H9 (cell line): ENCODE measurements at regions not wholly inside any gene's neighbourhood (a gene's known extent, or its start where the extent isn't known, plus 50 kb on each side); places are given as distances from the start of the nearest gene placed in this dataset.

Experiments
- DNase-seq: peaks from one replicate; pipeline ENCODE4 v3.0.0-alpha.2; 2017
- H2AFZ ChIP-seq: one replicate; pipeline ENCODE4 v1.6.1; 2013; ENCODE audit warnings: mild to moderate bottlenecking, low read length, control low read depth, moderate library complexity
- H2AK5ac ChIP-seq: 2 replicates; pipeline ENCODE4 v1.6.1; 2013; ENCODE audit warnings: low read length, control low read depth, mixed read lengths; ENCODE audit not compliant: insufficient read length
- H2BK120ac ChIP-seq: one replicate; pipeline ENCODE4 v1.6.1; 2013; ENCODE audit warnings: low read depth, mild to moderate bottlenecking, low read length, control low read depth, inconsistent platforms; ENCODE audit not compliant: poor library complexity, severe bottlenecking
- H2BK12ac ChIP-seq: 2 replicates; pipeline ENCODE4 v1.6.1; 2013; ENCODE audit warnings: low read length, control low read depth, mixed read lengths, low read depth; ENCODE audit not compliant: insufficient read length
- H2BK15ac ChIP-seq: 2 replicates; pipeline ENCODE4 v1.6.1; 2013; ENCODE audit warnings: low read depth, low read length, control low read depth
- H2BK20ac ChIP-seq: one replicate; pipeline ENCODE4 v1.6.1; 2013; ENCODE audit warnings: low read depth, mild to moderate bottlenecking, low read length, control low read depth, inconsistent platforms; ENCODE audit not compliant: poor library complexity, severe bottlenecking
- H2BK5ac ChIP-seq: 2 replicates; pipeline ENCODE4 v1.6.1; 2013; ENCODE audit warnings: low read length, control low read depth, mixed read lengths; ENCODE audit not compliant: insufficient read length
- H3K14ac ChIP-seq: 2 replicates; pipeline ENCODE4 v1.6.1; 2013; ENCODE audit warnings: low read length, control low read depth; ENCODE audit not compliant: insufficient read depth
- H3K18ac ChIP-seq: 2 replicates; pipeline ENCODE4 v1.6.1; 2013; ENCODE audit warnings: low read depth, mild to moderate bottlenecking, mixed read lengths, low read length, control low read depth; ENCODE audit not compliant: insufficient read length
- H3K23ac ChIP-seq: 2 replicates; pipeline ENCODE4 v1.6.1; 2013; ENCODE audit warnings: low read length, control low read depth, mixed read lengths, low read depth; ENCODE audit not compliant: insufficient read length
- H3K23me2 ChIP-seq: 2 replicates; pipeline ENCODE4 v1.6.1; 2013; ENCODE audit warnings: low read depth, mild to moderate bottlenecking, mixed read lengths, low read length, control low read depth; ENCODE audit not compliant: insufficient read length, poor library complexity, severe bottlenecking
- H3K27ac ChIP-seq: 2 replicates; pipeline ENCODE4 v1.5.1; 2013; ENCODE audit warnings: low read length, control low read depth, mixed read lengths, low read depth; ENCODE audit not compliant: insufficient read length
- H3K27me3 ChIP-seq: 2 replicates; pipeline ENCODE4 v1.6.1; 2013; ENCODE audit warnings: low read length, control low read depth, inconsistent platforms; ENCODE audit not compliant: insufficient read depth
- H3K4ac ChIP-seq: 2 replicates; pipeline ENCODE4 v1.6.1; 2013; ENCODE audit warnings: low read depth, mild to moderate bottlenecking, control low read depth, inconsistent platforms, low read length, moderate library complexity
- H3K4me1 ChIP-seq: 2 replicates; pipeline ENCODE4 v1.6.1; 2013; ENCODE audit warnings: low read length, control low read depth, inconsistent platforms; ENCODE audit not compliant: insufficient read depth
- H3K4me2 ChIP-seq: 2 replicates; pipeline ENCODE4 v1.6.1; 2013; ENCODE audit warnings: low read length, control low read depth, mixed read lengths; ENCODE audit not compliant: insufficient read length, insufficient read depth
- H3K56ac ChIP-seq: 2 replicates; pipeline ENCODE4 v1.6.1; 2013; ENCODE audit warnings: low read depth, mild to moderate bottlenecking, mixed read lengths, low read length, control low read depth; ENCODE audit not compliant: insufficient read length
- H3K79me1 ChIP-seq: 2 replicates; pipeline ENCODE4 v1.6.1; 2013; ENCODE audit warnings: low read depth, mild to moderate bottlenecking, moderate library complexity, low read length, control low read depth, inconsistent platforms; ENCODE audit not compliant: insufficient read depth, poor library complexity, severe bottlenecking
- H3K79me2 ChIP-seq: 2 replicates; pipeline ENCODE4 v1.6.1; 2013; ENCODE audit warnings: low read length, control low read depth, inconsistent platforms; ENCODE audit not compliant: insufficient read depth
- H3K9ac ChIP-seq: 2 replicates; pipeline ENCODE4 v1.6.1; 2013; ENCODE audit warnings: low read length, control low read depth, mixed read lengths; ENCODE audit not compliant: insufficient read length; ENCODE audit errors: extremely low read depth
- H3K9me3 ChIP-seq: one replicate; pipeline ENCODE4 v1.6.1; 2013; ENCODE audit warnings: low read depth, low read length, inconsistent platforms; ENCODE audit not compliant: control insufficient read depth
- H3T11ph ChIP-seq: one replicate; pipeline ENCODE4 v1.6.1; 2013; ENCODE audit warnings: mild to moderate bottlenecking, low read length, control low read depth, inconsistent platforms
- H4K20me1 ChIP-seq: one replicate; pipeline ENCODE4 v1.6.1; 2013; ENCODE audit not compliant: control insufficient read depth, insufficient read length, insufficient read depth
- H4K5ac ChIP-seq: 2 replicates; pipeline ENCODE4 v1.6.1; 2013; ENCODE audit warnings: low read depth, mild to moderate bottlenecking, mixed read lengths, low read length, control low read depth; ENCODE audit not compliant: insufficient read length
- H4K8ac ChIP-seq: replicated peaks from 2 replicates; pipeline ENCODE4 v1.6.1; 2013; ENCODE audit warnings: low read length, control low read depth, mixed read lengths, low read depth; ENCODE audit not compliant: insufficient read length
- H4K91ac ChIP-seq: 2 replicates; pipeline ENCODE4 v1.6.1; 2013; ENCODE audit warnings: low read depth, mild to moderate bottlenecking, moderate library complexity, mixed read lengths, low read length, control low read depth; ENCODE audit not compliant: insufficient read length
- H3K27ac Mint-ChIP-seq, 3 experiments: 2 replicates in 2 of 3; 3 replicates in 1 of 3; pipeline ENCODE4 v1.8.0; 2020 to 2021; ENCODE audit warnings: mixed read lengths in 3 of 3, mild to moderate bottlenecking in 1 of 3, moderate library complexity in 1 of 3
- H3K27me3 Mint-ChIP-seq: 2 replicates; pipeline ENCODE4 v1.8.0; 2021; ENCODE audit warnings: low read depth, mild to moderate bottlenecking, moderate library complexity, mixed read lengths
- H3K36me3 Mint-ChIP-seq, 3 experiments: 2 replicates in 2 of 3; 3 replicates in 1 of 3; pipeline ENCODE4 v1.8.0; 2020 to 2021; ENCODE audit warnings: low read depth in 3 of 3, mixed read lengths in 3 of 3; ENCODE audit not compliant: insufficient read depth in 1 of 3
- H3K4me1 Mint-ChIP-seq, 2 experiments: 2 replicates each; pipeline ENCODE4 v1.8.0; 2020; ENCODE audit warnings: mixed read lengths in 2 of 2
- H3K4me3 Mint-ChIP-seq, 2 experiments: 2 replicates in 1 of 2; 3 replicates in 1 of 2; pipeline ENCODE4 v1.8.0; 2020 to 2021; ENCODE audit warnings: mild to moderate bottlenecking in 2 of 2, mixed read lengths in 2 of 2, moderate library complexity in 1 of 2
- H3K9me3 Mint-ChIP-seq, 2 experiments: 2 replicates in 1 of 2; 3 replicates in 1 of 2; pipeline ENCODE4 v1.8.0; 2020; ENCODE audit warnings: mild to moderate bottlenecking in 2 of 2, mixed read lengths in 2 of 2, moderate library complexity in 1 of 2
- CTCF ChIP-seq: fragments of 200-600 bp; sonication (generic); conservative IDR thresholded peaks from 3 replicates; pipeline ENCODE4 v1.8.0; 2021; ENCODE audit warnings: antibody characterized with exemption, mild to moderate bottlenecking
- WGBS: extraction: QIAGEN DNeasy Blood & Tissue Kit; methylation state at CpG from one replicate; pipeline ENCODE4 v1.1.7; 2013; ENCODE audit warnings: missing lambda C conversion rate, low lambda C conversion rate, mixed read lengths; ENCODE audit not compliant: insufficient read length; ENCODE audit errors: extremely low coverage; 5-methylcytosine and 5-hydroxymethylcytosine counted together

GRCh38 chr14:65329481-65329880 is 83.0 kb upstream of the FUT8 start:
- H2BK120ac ChIP-seq: no peak overlapping the region
- Mint-ChIP-seq H3K27me3 (peaks cover 73% of the 10 kb centered on the region), H3K4me1 (peaks cover 24 to 30% of the 10 kb centered on the region in 2 experiments), H3K27ac (no peak overlapping the region), H3K36me3 (no peaks in the 10 kb centered on the region; a peak in 1 of 7 replicates), H3K4me3 (no peak overlapping the region), H3K9me3 (no peaks in the 10 kb centered on the region)
- H4K8ac ChIP-seq: no peak overlapping the region
- peaks cover 1% of the 10 kb centered on the region for H4K20me1 ChIP-seq
- no peak overlapping the region for H2BK15ac ChIP-seq
- no peak for TF ChIP-seq CTCF
- no peak overlapping the region for H3K4me2 ChIP-seq
- peaks cover 16% of the 10 kb centered on the region for H3K27me3 ChIP-seq
- no peak overlapping the region for H4K5ac ChIP-seq
- H3K56ac ChIP-seq: no peak overlapping the region
- no peak overlapping the region for H2AFZ ChIP-seq
- no peak overlapping the region for H2AK5ac ChIP-seq
- H3K23ac ChIP-seq: no peak overlapping the region
- no peak overlapping the region for H4K91ac ChIP-seq
- WGBS: no CpG with 5 or more reads among the region's 2 CpGs
- no peak overlapping the region for H3T11ph ChIP-seq
- no peak for DNase-seq
- no peak overlapping the region for H2BK12ac ChIP-seq
- peaks cover 3% of the 10 kb centered on the region for H3K23me2 ChIP-seq
- H3K9me3 ChIP-seq: no peaks in the 10 kb centered on the region
- no peak overlapping the region for H3K18ac ChIP-seq
- H3K79me1 ChIP-seq: no peaks in the 10 kb centered on the region
- H3K79me2 ChIP-seq: no peaks in the 10 kb centered on the region
- no peak overlapping the region for H3K14ac ChIP-seq
- H2BK20ac ChIP-seq: no peak overlapping the region
- H3K9ac ChIP-seq: no peak overlapping the region
- H2BK5ac ChIP-seq: no peak overlapping the region
- H3K4me1 ChIP-seq: peaks cover 3% of the 10 kb centered on the region; the same call in 1 of the 2 replicates
- H3K4ac ChIP-seq: no peak overlapping the region
- H3K27ac ChIP-seq: no peak overlapping the region
